GM19035 (cell line): ENCODE measurements at regions not wholly inside any gene's neighbourhood (a gene's known extent, or its start where the extent isn't known, plus 50 kb on each side); places are given as distances from the start of the nearest gene placed in this dataset.
"Not testable (repeated sequence)": the region's sequence is repeated elsewhere in the genome, so short reads cannot be mapped to it uniquely, and the experiment has no call there.

ENCODE experiments used
- ATAC-seq: cut with Tn5 transposase; IDR thresholded peaks from one replicate; pipeline ENCODE4 v1.9.1; 2021; ENCODE audit not compliant: unreplicated experiment

GRCh38 chr7:49596701-49597491 is 176.5 kb upstream of the VWC2 start:
- no peak for ATAC-seq

GRCh38 chr7:49597805-49598204 is 175.6 kb upstream of the VWC2 start:
- no peak for ATAC-seq

- ATAC-seq: no peak
Measured at GRCh38 chr7:49611951-49612350, 161.5 kb upstream of the VWC2 start.

GRCh38 chr7:49613759-49614158 is 159.7 kb upstream of the VWC2 start:
- ATAC-seq: no peak

- not testable (repeated sequence) for ATAC-seq
Measured at GRCh38 chr7:49614974-49615373, 158.5 kb upstream of the VWC2 start.

GRCh38 chr7:49618028-49618427 is 155.4 kb upstream of the VWC2 start:
- no peak for ATAC-seq

- no peak for ATAC-seq
Measured at GRCh38 chr7:49623943-49624342, 149.5 kb upstream of the VWC2 start.

GRCh38 chr7:49624611-49625010 is 148.8 kb upstream of the VWC2 start:
- no peak for ATAC-seq

- ATAC-seq: no peak
Measured at GRCh38 chr7:49630513-49630912, 142.9 kb upstream of the VWC2 start.

- no peak for ATAC-seq
Measured at GRCh38 chr7:49631071-49631815, 142.2 kb upstream of the VWC2 start.

GRCh38 chr7:49631960-49632359 is 141.5 kb upstream of the VWC2 start:
- no peak for ATAC-seq

- no peak for ATAC-seq
Measured at GRCh38 chr7:49635800-49636199, 137.6 kb upstream of the VWC2 start.

GRCh38 chr7:49636400-49636799 is 137.0 kb upstream of the VWC2 start:
- ATAC-seq: no peak

GRCh38 chr7:49638166-49638565 is 135.3 kb upstream of the VWC2 start:
- ATAC-seq: no peak

- no peak for ATAC-seq
Measured at GRCh38 chr7:49639068-49639593, 134.3 kb upstream of the VWC2 start.

GRCh38 chr7:49639808-49640207 is 133.6 kb upstream of the VWC2 start:
- no peak for ATAC-seq

- no peak for ATAC-seq
Measured at GRCh38 chr7:49643321-49643720, 130.1 kb upstream of the VWC2 start.

GRCh38 chr7:49643736-49644135 is 129.7 kb upstream of the VWC2 start:
- ATAC-seq: no peak

GRCh38 chr7:49644396-49645166 is 128.9 kb upstream of the VWC2 start:
- ATAC-seq: no peak

- ATAC-seq: no peak
Measured at GRCh38 chr7:49645296-49645695, 128.1 kb upstream of the VWC2 start.

- no peak for ATAC-seq
Measured at GRCh38 chr7:49660170-49660783, 113.2 kb upstream of the VWC2 start.
